H1 (cell line): ENCODE measurements at regions not wholly inside any gene's neighbourhood (a gene's known extent, or its start where the extent isn't known, plus 50 kb on each side); places are given as distances from the start of the nearest gene placed in this dataset.

ENCODE experiments used
- CHD1 ChIP-seq: IDR thresholded peaks from 2 replicates; pipeline ENCODE4 v1.6.1; 2012; ENCODE audit warnings: low read depth, low read length, improper control_type of control experiment
- CHD2 ChIP-seq: IDR thresholded peaks from 2 replicates; pipeline ENCODE4 v1.6.1; 2012; ENCODE audit warnings: low read length, improper control_type of control experiment
- PHF8 ChIP-seq: fragments of 200-600 bp; sonication (generic); conservative IDR thresholded peaks from 2 replicates; pipeline ENCODE4 v1.7.1; 2012; ENCODE audit warnings: low read depth, mild to moderate bottlenecking, inconsistent platforms, low read length, moderate library complexity
- SRF ChIP-seq: IDR thresholded peaks from 2 replicates; pipeline ENCODE4 v1.6.1; 2011; ENCODE audit warnings: mild to moderate bottlenecking, low read depth, low read length, moderate library complexity
- TAF1 ChIP-seq: IDR thresholded peaks from 2 replicates; pipeline ENCODE4 v1.6.1; 2011; ENCODE audit warnings: mild to moderate bottlenecking, low read depth, low read length

GRCh38 chr12:92470608-92471021 is 232.2 kb upstream of the PLEKHG7 start (continued):
- TF ChIP-seq TAF1 (no peak), PHF8 (no peak), CHD2 (no peak), CHD1 (no peak), SRF (no peak)
